CD4-positive, alpha-beta T cell treated with Interferon gamma for 1 hour (primary cell): ENCODE measurements at regions not wholly inside any gene's neighbourhood (a gene's known extent, or its start where the extent isn't known, plus 50 kb on each side); places are given as distances from the start of the nearest gene placed in this dataset.

ENCODE experiments used
- DNase-seq: peaks from one replicate; pipeline ENCODE4 v3.0.0-alpha.2; 2020

DNA sequence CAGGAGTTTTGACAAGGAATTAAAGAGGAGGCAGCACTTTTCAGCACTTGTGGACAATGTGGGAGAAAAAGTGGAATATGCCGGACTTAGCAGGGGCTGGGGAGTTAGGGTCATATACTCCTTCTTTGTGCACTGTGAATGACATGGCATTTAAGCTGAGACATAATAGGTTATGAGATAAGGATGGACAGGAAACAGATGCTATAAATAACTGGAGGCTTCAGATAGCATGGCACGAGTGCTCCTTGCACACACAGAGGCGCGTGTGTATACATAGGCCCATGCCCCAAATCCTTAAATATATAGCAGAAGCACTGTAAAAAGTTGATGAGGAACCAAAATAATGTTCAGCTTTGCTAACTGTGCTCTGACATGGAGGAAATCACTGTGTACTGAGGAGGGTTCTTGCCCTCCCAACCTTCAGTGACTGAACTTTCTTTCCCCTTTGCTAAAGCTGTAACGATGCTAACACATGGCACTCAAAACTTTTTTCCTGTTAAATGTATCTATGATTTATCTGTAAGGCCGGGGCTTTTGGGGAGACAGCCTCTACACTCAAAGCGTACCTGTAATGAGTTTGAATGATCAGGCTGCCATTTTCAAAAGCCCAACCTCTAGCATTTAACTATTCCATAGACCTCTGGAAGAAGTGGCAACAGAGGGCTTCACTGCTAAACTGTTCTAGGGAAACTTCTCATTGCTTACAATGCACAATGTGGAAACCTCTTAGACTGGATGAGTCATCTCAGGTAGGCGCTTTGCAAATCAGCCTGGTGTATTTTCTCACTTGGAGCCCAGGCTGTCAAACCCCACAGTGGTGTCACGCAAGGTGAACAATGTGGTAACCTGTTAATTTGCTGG lies 784.6 kb downstream of the NR2F2 start:
- no peak for DNase-seq

GRCh38 chr15:97115761-97116070 lies 785.2 kb downstream of the NR2F2 start:
- DNase-seq: no peak

GRCh38 chr15:97124790-97125189 lies 794.3 kb downstream of the NR2F2 start:
- DNase-seq: no peak

DNA sequence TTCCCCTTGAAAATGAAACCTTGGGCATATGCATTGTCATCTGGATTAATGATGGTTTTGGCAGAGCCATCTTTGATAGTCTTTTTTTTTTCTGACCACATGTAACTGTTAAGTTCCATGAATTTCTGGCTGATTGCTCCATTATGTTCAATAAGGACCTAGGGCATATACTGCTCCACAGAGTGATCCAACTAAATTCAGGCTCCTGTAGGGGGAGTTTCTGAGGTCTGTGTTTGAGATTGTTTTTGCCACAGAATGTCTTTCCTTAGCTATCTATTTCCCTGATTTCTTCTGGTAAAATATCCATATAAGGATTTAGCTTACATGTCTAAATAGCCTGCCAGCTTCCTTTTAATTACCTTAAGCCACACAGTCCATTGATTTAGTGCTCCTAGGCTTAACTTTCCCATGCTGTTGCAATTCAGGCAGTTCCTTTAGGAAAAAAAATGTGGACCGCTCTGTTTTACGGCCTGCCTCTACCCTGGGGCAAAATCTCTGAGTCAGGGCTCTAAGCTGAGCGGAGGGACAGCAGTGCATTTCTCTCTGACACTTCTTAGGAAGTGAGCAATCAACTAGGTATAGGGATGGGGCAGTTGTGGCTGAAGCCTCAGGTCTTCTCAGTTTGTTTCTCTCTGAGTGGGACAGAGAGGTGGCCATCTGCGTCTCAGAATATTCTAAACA lies 796.2 kb downstream of the NR2F2 start:
- DNase-seq: no peak

GRCh38 chr15:97129674-97130073 lies 799.2 kb downstream of the NR2F2 start:
- no peak for DNase-seq

GRCh38 chr15:97140216-97140615 lies 809.7 kb downstream of the NR2F2 start:
- DNase-seq: no peak

DNA sequence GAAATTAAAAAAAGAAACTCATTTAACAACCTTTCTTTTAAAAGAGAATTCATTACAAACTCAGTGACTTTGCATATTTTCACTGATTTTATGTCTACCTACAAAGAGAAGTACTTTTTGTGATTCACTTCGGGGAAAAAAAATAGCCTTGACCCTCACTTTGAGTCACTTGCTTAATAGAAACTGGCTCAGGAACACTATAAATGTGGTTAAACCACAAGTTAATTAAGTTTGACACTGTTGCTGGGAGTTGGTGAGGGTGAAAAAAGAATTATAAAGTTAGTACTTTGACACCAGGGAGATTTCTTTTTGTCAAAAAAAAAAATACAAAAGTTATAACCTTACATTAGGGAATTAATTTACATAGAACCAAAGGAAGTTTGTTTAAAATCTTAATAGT lies 810.9 kb downstream of the NR2F2 start:
- no peak for DNase-seq

DNA sequence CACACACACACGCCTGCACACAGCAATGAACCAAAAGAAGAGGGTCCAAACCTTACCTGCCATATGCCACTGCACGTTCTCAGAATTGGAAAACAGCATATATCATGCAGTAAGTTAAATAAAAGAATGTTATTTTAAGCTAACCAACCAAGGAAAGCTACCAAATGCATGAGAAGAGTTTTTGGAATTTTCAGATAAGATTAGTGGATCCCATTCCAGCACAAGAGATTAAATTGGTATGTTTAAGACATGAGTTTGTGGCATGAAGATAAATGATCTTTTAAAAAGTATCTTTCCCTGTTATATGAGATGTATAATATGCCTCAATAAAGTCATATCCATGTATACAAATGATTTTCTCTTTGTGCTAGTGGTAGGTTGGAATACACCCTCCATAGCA lies 811.4 kb downstream of the NR2F2 start:
- DNase-seq: no peak

GRCh38 chr15:97143592-97144376 lies 813.3 kb downstream of the NR2F2 start:
- no peak for DNase-seq

- no peak for DNase-seq
Observed at GRCh38 chr15:97144377-97144711, 813.8 kb downstream of the NR2F2 start.

DNA sequence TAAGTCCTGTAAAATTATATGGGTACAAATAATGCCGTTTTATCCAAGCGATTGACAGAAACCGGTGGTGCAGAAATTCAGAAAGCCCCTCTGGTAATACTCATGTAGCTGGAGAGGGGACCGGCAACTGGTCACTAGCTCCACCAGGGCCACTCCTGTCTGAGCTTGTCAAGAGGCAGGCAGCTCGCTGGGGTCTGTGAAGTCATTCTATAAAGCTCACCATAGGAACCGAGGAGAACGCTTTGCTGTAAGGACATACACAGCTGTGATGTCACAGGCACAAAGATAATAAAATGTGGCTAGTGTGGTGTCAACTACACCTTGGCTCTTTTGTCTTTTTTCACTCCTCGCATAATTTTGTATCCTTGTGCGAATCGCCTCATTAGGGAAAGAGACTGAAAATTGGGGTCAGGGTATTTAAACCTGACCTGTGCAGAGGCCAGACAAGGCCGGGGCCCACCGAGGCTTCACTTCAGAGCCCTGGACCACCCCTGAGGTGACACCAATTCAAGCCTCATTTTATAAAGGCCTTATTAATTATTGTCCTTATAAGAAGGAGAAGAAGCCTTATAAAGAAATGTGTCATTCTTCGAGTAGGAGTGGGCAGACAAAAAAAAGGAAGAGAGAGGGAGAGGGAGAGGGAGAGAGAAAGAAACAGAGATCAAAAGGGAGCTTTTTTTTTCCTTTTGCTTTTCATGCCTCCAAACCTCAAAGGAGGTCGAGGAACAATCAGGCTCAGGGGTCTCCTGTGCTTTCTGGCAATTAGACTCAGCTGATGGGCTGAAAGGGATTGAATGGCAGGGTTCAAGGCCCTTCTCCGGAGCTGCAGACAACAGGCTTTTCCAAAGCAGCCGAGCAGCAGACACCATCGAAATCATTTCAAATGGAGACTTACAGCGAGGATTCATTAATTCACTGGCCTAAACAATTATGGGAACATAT lies 813.3 kb upstream of the ARRDC4 start:
- no peak for DNase-seq

- no peak for DNase-seq
Observed at GRCh38 chr15:97153356-97153965, 807.0 kb upstream of the ARRDC4 start.

DNA sequence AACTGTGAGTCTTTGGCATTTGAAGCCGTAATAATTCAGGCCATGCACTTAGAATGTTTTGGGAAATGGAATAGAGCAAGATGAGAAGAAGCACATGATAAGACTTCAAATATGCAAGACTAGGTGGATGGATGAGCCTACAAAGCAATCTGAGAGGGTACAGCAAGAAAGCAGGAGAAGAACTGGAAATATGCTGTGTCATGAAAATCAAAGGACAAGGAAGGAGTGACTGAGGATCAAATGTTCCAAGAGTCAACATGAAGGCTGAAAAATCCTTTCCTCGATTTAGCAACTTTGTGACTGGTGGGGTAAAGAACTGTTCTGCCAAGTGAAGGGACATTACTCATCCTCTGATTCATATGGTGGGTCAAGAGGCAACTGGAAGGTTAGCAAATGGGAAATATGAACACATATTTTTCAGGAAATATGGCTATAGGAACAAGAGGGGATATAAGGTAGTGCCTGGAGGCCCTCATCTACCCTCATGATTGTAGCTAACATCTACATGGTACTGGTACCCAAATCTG lies 803.7 kb upstream of the ARRDC4 start:
- DNase-seq: no peak

DNA sequence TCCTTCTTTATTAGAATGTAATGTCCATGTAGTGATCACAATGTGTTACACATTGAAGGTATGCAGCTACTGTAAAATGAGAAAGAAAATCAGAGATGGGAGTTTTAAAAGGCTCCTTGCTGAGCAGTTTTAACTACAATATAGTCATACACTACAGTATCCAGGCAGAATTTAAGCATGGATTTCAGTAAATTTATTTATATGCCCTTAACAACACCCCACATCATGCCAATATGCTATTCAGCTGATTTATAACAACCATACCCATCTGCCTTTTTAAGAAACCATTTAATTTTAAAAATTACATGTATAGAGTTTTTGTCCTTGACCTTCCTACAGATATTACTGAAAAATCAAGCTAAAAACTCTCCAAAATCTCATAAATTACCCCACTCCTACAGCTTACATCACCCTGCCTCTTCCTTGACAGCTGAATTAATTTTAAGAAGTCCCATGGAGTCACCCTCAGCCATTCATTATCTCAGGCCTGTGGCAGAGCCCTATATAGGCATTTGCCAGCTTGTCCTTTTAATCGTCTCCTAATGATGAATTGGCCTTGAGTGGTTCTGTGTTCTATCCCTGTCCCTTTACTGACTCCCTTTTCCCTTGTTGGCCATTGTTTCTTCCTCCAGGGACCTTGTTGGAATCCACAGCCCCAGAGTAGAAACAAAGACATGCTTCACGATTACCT lies 797.6 kb upstream of the ARRDC4 start:
- DNase-seq: no peak

DNA sequence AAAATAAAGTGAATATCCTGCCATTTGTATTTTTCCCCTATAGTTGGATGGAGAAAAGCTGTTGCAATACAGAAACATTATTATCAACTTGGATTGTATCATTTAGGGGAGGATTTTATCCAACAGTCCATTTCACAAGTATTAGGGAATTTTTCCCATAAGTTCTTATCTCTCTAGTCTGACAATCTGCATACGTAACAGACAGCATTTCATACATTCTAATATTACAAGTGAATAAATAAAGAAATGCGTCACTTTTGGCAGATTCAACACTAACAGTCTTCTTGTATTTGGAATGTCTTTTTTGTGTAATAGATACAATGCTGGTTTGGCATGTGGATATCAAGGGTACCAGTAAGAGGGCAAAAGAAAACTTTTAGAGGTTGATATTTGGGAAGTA lies 795.3 kb upstream of the ARRDC4 start:
- no peak for DNase-seq

DNA sequence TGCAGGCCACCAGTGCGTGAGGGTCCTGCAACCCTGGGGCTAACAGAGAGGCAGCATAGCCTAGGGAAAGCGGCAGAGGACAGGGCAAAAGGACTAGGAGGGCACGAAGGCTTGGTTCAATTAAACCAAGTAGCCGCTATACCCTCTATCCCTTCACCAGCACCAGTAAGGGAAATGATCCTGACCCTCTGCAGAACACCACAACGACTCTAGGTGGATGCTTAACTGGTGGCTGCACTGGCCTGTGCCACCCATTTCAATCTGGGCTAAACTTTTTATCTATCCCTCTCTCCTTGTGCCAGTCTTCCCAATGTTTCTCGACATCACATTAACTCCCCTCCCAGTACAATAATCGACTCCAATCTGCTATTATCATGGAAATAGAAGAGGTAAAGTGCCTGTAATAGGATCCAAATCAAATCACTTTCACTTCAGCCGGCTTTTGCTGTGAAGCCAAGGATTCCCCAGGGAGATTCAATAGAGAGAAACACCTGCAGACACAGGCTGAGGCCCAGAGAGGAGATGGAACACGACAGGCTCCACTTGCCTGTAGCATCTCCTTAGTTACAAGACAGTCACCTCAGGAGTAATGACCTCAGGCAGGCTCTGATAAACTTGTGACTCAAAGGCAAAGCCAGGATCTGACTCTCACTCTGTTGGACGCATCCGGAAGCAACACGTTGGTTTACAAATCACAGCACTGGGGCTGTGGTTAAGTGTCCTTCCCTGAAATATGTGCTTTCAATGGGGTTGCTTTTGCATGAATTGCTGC lies 791.6 kb upstream of the ARRDC4 start:
- DNase-seq: no peak

DNA sequence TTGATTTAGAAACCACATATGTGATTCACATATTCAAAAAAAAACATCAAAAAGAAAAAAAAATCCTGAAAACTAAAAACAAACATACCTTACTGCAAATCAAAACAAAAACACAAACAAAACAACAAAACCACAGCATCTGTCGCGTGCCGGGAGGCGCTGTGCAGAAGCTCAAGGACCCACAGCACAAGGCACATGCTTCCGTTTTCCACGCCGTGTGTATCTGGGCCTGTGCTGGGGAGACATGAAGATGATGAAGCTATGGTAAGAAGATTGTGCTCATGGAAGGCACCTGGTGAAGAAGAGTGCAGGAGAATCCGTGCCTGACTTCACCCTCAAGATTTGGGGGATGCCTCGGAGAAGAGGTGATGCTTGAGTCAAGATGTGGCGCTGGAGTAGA lies 788.9 kb upstream of the ARRDC4 start:
- no peak for DNase-seq

GRCh38 chr15:97174886-97175540 lies 785.5 kb upstream of the ARRDC4 start:
- no peak for DNase-seq

- no peak for DNase-seq
Observed at GRCh38 chr15:97177151-97177577, 783.3 kb upstream of the ARRDC4 start.

GRCh38 chr15:97182581-97182980 lies 777.9 kb upstream of the ARRDC4 start:
- DNase-seq: no peak
